GM18511 (cell line): ENCODE measurements at regions not wholly inside any gene's neighbourhood (a gene's known extent, or its start where the extent isn't known, plus 50 kb on each side); places are given as distances from the start of the nearest gene placed in this dataset.

Source experiments
- ATAC-seq: cut with Tn5 transposase; IDR thresholded peaks from one replicate; pipeline ENCODE4 v1.9.1; 2021; ENCODE audit warnings: mild to moderate bottlenecking, moderate library complexity; ENCODE audit not compliant: unreplicated experiment

DNA sequence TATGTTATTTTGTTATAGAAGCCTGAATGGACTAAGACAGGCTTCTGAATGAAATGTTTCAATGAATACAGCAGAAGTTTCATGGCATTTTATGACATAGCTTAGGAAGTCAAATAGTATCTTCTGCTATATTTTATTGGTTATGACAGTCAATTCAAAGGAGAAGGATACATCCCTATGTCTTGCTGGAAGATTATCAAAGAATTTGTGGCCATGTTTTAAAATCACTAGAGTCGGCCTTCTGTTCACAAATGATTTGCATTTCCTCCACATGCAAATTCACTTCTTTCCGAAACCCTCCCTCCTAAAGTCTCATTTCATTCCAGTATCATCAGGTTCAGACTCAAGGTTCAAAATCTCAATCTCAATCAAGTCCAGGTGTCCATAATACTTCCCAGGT, 679.2 kb upstream of the ADAMTS5 start:
- no peak for ATAC-seq

DNA sequence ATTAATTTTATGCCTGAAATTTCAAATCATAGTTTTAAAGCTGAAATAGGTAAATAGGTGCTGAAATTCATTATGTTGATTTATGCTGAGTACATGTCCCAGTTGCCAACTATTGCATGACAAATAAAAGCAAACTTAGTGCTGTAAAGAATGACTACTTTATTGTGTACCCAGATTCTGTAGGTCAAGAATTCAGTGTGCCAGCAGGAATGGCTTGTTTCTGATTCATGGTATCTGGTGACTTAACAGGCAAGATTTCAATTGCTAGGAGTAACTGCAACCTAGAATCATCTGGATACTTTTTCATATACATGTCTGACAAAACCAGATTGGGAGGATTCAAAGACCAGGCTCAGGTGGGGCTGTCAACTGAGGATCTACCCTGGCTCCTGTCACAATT, 678.4 kb upstream of the ADAMTS5 start:
- ATAC-seq, result no peak

DNA sequence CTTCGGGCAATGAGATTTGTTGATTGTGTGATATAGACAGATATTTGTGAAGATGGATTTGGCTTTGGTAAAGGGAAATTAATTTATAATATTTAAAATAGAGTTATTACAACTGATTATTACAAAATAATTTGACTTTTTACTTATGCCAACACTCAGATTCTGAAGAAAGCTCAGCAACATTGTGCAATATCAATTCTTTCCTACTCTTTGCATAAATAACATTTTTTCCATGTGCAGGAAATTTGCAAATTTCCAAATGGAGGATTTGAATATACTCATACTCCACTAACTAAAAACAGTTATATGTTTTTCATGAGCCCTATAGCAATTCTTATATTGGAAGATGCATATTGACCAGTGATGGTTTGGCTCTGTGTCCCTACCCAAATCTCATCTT, 676.4 kb upstream of the ADAMTS5 start:
- ATAC-seq, result no peak

DNA sequence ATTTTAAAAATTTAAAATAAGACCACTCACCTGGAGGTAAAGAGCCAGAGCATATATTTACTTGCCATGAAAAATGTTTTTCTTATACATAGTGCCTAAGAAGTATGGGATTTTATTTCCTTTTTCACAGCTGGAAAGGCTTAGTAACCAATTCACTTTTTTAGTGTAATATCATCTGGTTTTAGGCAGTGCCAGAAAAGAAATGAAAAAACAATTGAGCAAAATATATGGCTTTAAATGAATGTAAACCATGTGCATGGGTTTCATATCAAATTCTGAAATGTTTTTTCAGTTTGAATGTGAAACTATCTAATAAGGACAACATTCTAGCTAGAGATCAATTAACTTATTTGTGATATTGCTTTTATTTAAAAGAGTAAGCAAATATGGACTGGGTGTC, 672.4 kb upstream of the ADAMTS5 start:
- ATAC-seq, result no peak

DNA sequence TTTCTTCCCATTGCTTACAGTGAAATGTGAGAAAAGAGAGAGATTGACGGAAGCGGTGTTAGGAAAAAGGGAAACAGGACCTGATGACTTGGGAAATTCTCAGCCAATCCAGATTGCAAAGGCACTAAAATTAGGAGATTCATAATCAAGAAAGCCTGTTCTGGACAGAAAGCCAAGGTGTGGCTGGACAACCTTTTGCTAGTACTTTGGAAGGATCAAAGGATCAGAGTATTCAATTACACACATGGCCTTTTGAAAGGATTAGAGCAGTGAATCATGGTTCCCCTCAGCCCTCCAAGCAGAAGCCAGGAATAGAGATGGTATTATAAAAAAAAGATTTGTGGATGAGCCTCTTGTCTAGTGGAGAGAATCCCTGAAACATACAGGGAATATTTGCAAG, 669.8 kb upstream of the ADAMTS5 start:
- no peak for ATAC-seq

DNA sequence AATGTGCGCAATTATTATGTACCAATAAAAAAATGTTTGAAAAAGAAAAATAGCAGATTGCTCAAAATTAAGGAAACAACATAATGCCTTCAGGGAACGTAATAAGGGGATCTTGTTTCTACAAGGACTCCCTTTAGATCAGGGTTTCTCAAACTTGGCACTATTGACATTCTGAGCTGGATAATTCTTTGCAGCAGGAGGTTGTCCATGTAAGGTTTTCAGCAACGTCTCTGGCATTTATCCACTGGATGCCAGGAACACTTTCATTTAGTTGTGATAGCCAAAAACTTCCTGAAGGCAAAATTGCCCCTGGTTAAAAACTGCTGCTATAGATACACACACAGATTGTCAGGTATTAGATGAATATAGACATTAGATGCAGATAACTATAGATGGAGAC, 666.7 kb upstream of the ADAMTS5 start:
- ATAC-seq, result no peak

DNA sequence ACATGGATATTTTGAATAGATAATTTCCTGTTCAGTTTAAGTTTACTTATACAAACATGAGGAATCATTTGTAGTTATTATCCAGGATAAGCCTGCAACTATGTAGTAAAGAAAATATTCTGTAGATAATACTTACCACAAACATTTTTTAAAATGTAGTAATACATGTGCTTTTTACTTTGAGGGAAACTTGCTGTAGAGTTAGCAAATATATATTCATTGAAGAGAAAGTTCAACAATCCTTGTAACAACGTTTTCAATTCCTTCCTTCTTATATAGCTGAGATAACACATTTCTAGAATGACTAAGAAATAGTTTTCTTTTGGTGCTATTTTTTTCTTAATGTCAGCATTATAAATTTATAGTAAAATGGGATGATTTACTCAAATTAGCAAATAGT, 664.6 kb upstream of the ADAMTS5 start:
- no peak for ATAC-seq

DNA sequence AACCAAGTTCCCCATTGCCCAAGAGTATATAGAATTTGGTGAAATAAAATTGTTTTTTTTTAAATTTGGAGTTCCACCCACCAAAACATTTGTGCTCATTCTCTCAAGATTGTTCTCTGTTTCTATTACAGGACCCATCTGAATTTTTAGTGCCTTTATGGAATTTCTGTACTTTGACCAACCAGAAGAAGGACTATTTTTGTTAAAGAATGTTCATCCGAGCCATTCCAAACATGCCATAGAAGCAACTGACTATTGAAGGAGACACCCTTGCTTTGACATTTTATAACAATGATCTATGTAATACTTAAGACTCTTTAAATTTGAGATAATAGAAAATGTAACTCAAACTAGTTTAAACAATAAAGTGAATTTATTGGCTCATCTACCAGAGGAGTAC, 655.7 kb upstream of the ADAMTS5 start:
- ATAC-seq, result no peak

DNA sequence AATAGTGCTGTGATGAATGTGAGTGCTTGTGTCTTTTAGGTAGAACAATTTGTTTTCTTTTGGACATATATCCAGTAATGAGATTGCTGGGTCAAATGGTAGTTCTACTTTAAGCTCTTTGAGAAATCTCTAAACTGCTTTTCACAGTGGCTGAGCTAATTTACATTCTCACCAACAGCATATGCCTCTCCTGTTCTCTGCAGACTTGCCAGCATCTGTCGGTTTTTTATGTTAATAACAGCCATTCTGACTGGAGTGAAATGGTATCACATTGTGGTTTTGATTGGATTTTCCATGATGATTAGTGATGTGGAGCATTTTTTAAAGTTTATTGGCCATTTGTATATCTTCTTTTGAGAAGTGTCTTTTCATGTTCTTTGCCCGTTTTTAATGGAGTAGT, 647.3 kb upstream of the ADAMTS5 start:
- ATAC-seq, result no peak

DNA sequence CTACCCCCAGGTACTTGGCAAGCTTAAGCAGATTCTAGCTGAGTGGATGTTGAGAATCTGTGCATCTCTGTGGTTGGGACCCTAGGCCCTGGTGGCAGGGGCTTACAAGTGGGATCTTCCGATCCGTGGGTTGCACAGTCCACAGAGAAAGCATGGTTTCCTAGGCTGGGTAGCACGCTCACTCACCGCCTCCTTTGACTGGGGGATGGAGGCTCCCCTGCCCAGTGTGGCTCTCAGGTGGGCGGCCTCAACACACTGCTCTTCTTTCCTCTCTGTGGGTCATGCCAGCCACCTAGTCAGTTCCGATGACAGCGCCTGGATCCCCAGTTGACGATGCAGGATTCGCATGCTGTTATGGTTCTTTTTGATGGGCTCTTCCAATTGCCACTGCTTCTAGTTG, 639.5 kb upstream of the ADAMTS5 start:
- no peak for ATAC-seq

DNA sequence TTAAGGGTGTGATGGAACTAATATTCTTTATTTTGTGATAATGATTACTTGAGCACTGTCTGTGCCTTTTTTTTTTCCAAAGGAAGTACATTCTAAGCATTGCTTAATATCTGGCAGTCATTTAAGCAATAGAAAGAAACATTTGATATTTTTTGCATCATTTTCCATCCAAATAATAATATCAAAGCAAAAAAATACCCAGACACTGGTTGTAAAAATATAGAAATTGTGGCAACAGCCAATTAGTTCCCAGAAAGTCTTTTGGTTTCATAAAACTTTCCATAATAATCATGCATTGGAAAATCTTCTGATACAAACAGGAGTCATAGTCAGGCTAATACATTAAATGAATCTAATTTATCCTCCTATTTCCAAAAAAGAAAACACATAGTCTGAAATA, 629.3 kb upstream of the ADAMTS5 start:
- no peak for ATAC-seq

DNA sequence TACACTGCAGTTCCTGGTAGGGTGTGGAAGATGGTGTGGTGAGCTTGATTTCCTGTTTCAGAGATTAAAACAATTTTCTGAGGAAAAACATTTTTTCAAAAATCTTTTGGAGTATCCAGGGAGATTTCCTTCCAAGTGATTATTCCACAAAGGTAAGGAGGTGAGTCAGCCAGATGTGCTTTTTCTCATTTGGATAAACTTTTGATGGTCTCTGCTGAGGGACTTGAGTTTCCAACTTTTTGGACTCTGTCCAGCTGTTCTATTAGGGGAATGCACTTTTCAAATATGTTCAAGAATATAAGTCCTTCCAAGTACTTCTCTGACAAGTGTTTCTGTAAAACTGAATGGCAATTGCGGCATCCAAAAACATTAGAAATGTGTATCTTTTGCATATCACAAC, 628.8 kb upstream of the ADAMTS5 start:
- no peak for ATAC-seq

DNA sequence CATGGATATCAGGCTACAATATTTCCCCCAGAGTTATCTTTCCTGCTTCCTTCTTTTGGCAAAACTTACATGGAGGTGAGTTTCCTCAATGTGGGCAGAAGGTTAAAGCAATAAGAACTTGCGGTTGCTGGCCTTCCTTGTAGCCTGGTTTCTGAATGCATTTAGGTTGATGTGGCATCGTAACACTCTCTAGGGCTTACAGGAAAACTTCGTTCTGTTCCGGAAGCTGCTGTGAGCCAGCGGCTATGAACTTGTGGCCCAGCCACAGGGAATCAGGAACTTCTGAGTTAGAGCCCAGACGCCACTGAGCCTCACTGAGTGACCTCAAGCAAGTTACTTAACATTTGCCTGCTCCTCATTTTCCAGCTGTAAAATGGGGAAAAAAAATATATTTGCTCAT, 623.4 kb upstream of the ADAMTS5 start:
- ATAC-seq, result no peak

DNA sequence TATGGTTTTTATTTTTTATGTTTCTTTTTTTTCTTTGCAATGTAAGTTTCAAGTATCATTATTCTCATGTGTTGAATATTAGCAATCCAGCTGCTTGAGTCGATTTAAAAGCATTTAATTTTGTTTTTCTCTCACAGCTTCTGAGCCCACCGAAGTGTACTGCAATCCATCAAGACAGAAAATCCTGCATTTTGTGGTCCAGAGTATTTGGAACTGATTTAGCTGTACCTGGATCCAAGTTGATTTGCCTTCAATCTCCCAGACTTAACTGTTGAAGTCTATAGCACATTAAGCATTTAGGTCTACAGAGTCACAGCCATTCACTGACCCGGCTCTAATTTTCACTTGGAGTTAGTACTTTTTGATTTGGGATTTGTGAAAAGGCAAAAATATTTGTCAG, 622.9 kb upstream of the ADAMTS5 start:
- ATAC-seq, result no peak

DNA sequence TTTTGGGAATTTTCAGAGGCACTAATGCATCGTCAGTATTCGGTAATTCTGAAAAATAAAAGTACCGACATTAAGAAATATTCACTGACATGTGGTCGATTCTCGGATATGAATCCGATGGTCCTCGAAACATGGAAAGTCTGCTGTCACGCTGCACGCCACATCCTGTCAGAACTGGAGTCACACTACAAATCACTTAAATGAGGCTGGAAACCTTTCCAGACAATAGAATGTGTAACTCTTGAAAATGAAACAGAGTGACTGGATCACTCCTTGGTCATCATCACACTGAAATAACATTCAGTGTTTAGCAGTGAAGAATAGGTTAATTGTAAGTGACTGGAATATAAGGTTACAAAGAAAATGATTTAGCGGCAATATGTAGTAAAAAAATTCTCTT, 620.1 kb upstream of the ADAMTS5 start:
- no peak for ATAC-seq

DNA sequence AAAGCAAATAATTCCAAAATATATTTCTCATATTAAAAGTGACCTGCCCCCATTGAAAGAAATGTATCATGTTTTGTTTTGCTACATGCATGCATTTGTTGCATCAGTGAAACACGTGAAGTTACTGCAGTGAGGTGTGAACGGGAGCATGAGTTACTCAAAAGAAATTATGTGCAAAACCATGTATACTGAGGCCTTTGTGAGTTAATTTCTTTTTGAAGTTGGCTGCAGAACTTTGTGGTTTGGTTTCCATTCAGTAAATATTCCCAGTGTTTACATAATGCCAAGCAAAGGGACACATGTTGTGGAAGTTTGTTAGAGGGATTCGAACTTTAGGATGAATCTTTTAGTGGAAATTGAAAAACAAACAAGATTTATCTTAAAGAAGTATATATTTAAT, 619.4 kb upstream of the ADAMTS5 start:
- ATAC-seq, result no peak

DNA sequence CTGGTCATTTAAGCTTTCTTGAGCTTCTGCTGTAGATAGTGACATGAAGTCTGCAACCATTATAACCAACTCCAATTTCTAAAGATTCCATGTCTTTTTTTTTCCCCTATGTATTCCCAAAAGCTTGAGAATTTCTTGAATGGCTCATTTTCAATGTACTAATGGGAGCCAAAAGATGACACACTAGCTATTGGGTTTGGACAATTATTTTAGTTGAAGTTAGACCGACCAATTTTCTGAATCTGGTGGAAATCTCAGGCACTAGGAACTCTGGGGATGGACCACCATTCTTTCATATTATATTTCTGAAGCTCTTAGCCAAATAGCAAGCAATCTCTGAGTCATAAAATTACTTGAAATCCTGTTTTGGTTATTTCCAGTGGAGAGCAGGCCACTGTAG, 617.4 kb upstream of the ADAMTS5 start:
- no peak for ATAC-seq

DNA sequence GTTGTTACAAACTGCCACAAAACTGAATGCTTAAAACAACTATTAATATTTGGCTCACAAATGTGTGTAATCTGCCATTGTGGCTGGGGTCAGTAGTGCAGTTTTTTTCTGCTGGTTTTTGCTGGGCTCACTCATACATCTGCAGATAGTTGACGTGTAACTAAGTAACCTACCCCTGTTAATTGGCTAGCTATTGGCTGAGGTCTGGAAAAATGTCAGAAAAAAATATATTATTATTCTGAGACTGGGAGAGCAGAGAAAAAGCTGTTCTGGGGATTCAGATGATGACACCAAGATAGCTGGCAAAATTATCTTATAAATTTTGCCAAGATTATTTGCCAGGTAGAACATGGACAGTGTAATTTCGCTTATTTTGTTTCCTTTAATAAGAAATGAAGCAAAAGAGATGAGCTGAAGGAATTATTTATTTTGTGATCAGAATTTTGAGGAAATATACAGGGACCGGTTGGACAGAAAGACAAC, 616.1 kb upstream of the ADAMTS5 start:
- ATAC-seq, result no peak

DNA sequence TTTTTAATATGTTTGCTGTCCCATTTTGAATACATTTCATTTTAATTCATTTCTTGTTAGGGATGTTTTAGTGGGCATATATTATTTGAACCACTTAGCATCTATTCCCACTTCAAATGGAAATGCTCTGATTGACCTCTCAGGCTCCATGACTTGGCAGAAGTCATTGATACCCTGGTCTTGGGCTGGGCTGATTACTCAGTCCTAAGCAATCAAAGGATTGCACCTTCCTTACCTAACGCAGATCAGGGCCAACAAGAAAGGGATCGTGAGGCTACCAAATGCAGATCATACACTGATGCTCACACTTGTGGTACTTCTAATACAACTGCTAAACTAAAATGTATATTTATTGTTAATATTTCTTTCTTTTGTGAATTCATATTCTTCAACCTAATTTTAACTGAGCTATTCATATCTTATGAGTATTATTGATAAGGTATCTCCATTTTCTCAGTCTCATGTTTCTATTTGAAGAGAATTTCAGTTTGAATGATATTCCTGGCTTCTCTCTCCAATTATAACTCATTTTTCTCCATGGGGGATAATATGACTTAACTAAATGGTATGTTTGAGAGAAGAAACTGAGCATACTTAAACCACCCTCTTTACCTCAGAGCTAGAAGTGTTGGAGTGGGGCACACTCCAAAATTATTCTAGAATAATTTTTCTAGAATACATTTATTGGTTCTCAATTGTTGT, 615.5 kb upstream of the ADAMTS5 start:
- ATAC-seq, result no peak

DNA sequence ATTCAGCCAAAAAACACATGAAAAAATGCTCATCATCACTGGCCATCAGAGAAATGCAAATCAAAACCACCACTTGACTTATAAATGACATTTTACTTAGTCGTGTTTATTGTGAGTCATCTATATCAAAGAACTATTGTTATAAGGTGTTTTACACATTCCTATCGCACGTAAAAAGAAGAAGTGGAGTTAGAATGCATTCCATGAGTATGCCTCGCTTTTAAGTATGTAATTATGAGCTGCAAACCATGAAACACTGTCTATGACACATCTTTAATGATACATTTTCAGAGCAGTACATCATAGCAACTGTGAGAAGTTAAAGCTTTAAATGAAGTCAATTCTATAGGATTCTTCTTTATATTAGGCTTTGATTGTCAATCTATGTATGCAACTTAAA, 614.3 kb upstream of the ADAMTS5 start:
- ATAC-seq, result no peak

DNA sequence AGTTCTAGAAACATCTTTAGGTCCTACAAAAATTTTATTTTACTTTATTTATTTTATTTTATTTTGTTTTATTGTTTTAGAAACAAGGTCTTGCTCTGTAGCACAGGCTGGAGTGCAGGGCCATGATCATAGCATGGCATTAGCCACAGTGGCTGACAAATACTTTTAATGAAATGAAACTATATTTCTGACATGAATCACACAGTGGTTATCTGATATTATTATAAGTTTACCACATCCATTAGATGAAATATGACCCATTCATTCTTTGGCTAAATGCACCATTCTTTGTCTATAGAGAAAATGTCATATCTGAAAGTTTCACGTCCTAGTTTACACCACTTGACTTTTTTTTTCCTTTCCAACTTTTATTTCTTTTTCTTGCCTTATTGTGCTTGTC, 613.4 kb upstream of the ADAMTS5 start:
- ATAC-seq, result no peak

DNA sequence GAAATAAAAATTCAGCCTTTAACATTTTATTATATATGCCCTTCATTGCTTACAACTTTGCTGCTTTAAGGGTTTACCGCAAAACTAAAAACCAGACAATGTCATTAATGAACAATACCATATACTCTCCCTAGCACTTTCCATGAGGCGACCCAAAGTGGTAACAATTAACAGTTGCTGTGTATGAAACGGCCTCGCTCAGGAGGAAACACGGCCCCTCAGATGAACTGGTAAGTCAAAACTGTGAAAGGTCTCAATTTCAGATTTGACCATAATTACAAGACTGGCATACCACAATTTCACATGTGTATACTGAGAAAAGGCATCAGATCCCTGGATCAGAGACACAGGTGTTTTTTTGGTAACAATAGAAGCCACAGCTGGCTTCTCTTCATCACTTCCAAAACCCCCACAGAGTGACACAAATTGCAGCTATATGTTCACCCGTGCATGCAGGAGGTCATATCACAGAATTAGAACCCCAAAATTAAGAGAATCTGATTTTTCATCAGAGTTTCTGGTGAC, 611.9 kb upstream of the ADAMTS5 start:
- ATAC-seq, result no peak

DNA sequence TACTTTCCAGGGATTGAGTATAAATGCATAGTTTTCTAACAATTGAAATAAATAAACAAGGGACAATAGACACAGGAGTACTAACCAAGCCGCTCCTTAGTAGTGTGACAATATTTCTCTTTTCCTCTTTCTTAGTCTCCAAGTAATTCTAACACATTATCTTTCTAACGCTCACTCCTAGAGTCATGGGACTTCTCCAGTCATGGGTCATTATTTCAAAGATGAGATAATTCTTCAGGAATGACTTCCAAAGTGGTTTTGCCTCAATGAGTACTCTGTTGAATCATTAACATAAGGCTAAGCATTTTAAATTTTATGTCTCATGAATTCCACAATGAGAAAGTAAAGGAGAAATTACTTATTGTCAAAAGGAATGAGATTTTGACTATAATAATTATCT, 605.8 kb upstream of the ADAMTS5 start:
- ATAC-seq, result no peak
